CD4-positive, alpha-beta T cell treated with Interleukin-4 for 4 hours (primary cell): ENCODE measurements at regions not wholly inside any gene's neighbourhood (a gene's known extent, or its start where the extent isn't known, plus 50 kb on each side); places are given as distances from the start of the nearest gene placed in this dataset.
"Not testable (repeated sequence)": the region's sequence is repeated elsewhere in the genome, so short reads cannot be mapped to it uniquely, and the experiment has no call there.

Experiments
- DNase-seq: peaks from one replicate; pipeline ENCODE4 v3.0.0-alpha.2; 2020

DNA sequence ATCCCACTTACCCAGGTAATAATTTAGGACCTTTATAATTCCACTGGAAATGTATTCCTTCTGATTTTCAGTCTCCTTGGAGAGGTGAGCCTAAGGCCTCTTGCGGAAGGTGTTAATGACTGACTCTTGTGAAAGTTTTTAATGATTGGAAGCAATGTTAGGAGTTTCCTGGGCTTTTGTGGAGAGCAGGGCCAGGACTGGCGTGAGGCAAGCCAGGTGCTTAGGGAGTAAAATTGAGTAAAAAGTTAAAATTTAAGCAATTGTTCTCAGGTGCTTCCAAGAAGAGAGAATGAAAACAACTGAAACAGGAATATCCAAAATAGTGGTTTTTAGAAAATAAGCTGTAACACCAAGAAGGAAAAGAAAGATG is 130.6 kb upstream of the TGFBR2 start:
- DNase-seq = no peak

DNA sequence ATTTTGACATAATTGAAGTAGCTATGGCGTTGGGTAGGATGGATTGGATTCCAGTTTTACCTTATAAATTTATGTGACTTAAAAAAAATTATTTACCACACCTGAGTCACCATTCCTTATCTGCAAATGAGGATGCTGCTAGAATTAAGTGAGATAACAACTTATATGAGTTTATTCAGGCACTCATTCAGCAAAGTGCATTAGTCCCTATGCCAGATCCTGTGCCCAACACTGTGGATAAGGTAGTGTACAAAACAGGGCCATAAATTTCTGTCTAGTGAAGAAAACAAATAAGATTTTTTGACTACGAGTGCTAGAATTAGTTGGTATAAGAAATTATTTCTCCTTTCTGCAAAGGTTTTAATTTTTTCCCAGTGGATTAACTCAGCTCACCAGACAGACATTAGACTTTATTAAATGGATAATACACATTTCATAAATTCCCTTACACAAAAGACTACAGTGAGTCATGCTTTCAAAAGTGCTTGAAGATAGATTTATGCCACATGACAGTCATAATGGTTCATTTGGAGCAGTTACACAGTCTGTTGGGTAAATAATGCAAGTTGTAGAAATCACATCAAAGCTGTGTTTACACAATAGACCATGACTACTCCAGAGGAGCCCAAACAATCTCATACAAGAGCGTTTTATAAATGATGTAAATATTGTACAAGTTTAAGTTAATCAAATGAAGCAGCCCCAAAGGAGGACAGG is 129.9 kb upstream of the TGFBR2 start:
- DNase-seq = no peak

GRCh38 chr3:30477149-30477921 is 129.1 kb upstream of the TGFBR2 start:
- no peak for DNase-seq

- DNase-seq = not testable (repeated sequence)
Observed at GRCh38 chr3:30479737-30480136, 126.7 kb upstream of the TGFBR2 start.

GRCh38 chr3:30480156-30480555 is 126.2 kb upstream of the TGFBR2 start:
- DNase-seq = not testable (repeated sequence)

GRCh38 chr3:30480587-30480986 is 125.8 kb upstream of the TGFBR2 start:
- no peak for DNase-seq

- no peak for DNase-seq
Observed at GRCh38 chr3:30481241-30481640, 125.2 kb upstream of the TGFBR2 start.

- DNase-seq = not testable (repeated sequence)
Observed at GRCh38 chr3:30484229-30484628, 122.2 kb upstream of the TGFBR2 start.

DNA sequence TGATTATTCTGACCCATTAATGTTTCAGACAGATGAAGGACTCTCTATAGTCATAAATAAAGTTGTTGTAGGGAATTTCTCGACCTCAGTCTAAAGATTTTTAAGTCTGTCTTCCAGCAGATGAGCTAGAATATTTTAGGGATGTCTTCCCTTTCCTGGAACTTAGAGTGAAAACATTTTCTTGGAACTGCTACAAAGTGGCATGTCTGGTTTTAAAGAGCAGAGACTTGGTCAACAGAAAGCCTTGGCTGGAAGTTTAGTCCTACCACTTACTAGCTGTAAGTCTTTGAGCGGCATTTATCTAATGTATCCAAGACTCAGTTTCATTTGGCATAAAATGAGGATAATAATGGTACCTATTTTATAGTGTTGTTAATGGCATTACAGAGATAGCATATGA is 120.0 kb upstream of the TGFBR2 start:
- DNase-seq = no peak

- DNase-seq = no peak
Observed at GRCh38 chr3:30488070-30488756, 118.2 kb upstream of the TGFBR2 start.

DNA sequence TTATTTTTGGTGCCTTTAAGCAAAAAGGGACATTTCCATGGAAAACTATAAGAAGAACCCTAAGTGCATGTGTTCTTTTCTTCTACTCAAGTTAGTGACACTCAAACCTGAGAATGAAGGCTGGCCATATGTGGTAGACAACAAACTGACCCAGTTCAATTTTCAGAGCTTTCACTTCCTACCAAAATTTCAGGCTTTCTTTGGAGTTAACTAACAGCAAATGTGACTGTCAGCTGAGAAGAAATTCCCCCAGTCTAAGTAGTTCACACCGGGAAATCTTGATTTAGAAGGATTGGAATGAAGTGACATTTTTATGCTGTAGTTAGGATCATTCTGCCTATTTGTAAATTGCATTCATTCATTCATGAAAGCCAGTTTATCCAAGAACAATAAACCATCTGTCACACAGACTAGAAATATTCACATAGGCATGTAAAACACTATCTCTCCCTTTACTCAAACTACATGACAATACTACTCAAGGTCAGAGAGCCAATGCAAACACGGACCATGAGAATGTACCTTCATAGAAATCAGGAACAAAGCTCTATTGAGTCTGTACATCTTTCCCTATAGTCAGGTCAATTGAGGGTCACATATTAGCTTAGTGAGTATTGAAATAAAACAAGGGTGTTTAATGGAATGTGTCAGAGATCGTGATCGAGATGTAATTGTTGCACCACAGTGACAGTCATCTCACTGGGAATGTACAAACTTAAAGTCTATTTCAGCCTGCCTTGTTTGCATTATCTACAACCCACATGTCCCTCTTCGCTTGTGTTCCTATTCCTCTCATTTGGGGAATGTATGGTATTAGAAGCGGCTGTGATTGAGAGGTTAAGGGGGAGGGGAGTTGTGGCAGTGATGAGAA is 113.8 kb upstream of the TGFBR2 start:
- DNase-seq = no peak

- DNase-seq = no peak
Observed at GRCh38 chr3:30493911-30494311, 112.5 kb upstream of the TGFBR2 start.

DNA sequence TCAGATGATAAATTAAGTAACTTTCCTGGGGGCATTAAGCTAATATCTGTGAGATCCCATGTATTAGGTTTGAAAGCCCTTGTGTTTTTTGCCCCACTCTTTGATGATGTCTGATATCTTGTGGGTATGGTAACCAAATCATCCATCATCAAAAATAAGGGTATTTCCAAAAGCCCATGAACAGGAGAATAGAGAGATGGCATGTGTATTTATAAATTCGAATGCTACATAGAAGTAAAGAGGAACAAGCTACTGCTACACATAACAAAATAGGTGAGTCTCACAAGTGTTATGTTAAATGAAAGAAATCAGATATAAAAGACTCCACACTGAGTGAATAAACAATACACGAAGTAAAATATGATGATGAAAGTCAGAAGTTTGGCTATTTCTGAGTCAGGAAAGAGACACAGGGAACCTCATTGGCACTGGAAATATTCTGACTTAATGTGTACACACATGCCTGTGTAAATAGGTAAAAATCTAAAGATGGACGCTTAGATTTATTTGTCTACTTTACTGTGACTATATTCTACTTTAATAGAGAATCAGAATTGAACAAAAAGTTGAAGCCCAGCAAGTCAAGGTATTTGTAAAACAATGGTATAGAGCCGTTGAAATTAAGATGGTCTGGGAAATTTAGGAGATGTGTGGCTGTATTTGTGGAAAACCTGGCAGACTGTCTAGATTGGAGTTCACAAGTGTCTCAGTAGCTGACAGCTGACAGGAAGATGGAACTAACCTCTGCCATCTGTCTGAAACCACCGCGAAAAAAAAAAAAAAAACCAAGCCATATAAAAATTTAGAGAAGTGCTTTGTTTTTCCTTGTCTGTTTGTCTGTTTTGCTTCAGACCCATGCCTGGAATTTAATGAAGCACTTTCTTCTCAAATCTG is 111.0 kb upstream of the TGFBR2 start:
- DNase-seq = no peak

DNA sequence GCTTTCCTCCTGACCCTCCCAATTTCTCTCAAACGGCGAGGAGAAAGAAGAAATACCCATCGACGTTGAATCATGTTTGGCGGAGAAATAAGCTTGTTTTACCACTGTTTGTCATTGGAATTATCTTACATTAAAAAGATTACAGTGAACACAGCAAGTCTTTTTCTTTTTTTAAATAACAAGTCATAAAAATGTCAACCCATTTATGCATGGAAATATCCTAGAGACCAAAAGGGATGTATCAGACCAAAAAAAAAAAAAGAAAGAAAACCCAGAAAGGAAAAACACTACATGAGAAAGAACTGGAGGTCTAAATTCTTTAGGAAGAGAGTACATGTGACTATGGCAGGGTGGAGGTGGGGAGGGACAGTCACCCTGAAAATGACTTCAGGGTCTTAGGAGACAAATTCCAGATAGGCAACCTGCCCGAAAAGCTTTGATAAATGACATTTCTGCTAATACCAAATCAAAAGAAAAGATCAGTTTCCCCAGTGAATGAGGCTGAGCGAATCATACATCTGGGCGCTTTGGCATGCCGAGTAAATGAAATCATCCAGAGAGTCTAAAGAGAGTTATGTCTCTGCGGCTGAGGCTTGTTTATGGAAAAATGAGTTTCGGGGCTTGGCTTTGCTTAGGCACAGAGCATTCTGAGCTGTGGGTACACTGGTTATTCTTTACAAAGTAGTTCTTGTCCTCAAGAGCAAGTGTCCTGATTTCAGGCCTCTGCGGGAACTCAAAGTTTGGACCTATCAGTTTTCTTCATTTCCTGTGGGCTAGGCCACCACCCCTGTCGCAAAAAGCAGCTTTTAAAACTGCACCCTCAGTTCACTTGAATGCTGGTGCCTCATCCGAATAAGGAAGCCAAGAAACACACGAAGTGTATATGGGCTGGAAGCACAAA is 110.1 kb upstream of the TGFBR2 start:
- no peak for DNase-seq

DNA sequence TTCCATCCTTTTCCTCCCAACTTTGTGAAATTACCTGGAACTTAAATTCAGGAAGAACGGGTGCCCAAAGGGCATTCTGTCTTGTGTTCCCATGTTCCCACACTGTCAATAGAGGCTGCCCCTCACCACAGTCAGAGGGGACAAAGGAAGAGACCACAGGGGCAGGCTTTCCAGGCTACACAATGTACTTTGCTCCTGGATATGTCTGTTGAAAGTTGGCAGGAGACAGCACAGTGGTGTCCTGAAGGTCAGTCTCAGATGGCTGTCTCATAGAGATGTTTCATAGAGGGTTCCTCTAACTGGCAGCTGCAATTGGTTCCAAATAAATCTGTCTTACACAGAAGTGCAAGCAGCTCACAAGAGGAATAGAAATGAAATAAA is 107.8 kb upstream of the TGFBR2 start:
- no peak for DNase-seq

- no peak for DNase-seq
Observed at GRCh38 chr3:30500666-30501399, 105.6 kb upstream of the TGFBR2 start.

GRCh38 chr3:30501526-30501925 is 104.9 kb upstream of the TGFBR2 start:
- DNase-seq = no peak

- no peak for DNase-seq
Observed at GRCh38 chr3:30502051-30502741, 104.2 kb upstream of the TGFBR2 start.

GRCh38 chr3:30502742-30503073 is 103.7 kb upstream of the TGFBR2 start:
- DNase-seq = no peak

DNA sequence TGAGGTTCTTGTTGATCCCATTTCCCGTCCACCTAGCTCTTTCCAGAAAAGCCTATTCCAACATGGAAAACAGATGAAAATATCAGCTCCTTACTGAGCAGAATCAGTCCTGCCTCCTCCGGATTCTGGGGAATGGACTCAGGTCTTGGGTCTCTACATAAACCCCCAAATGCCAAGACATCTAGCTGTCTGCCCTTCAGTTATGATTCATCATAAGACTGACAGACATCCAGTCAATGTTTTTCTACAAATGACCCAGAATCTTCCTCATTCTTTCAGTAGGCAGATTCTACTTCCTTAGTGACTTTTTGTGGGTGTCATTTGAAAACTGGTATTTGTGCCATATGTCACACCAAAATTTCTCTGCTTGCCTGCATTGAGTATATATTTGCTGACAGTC is 103.0 kb upstream of the TGFBR2 start:
- DNase-seq = no peak
